SK-N-SH treated with all-trans-retinoic acid at 6 μM for 48 hours (cell line): ENCODE measurements at regions not wholly inside any gene's neighbourhood (a gene's known extent, or its start where the extent isn't known, plus 50 kb on each side); places are given as distances from the start of the nearest gene placed in this dataset.

ENCODE experiments used
- CSDC2 ChIP-seq: fragments of 250-450 bp; sonication (Bioruptor Pico); IDR thresholded peaks from 2 replicates; pipeline ENCODE4 v1.5.0; 2020; ENCODE audit warnings: mild to moderate bottlenecking, moderate library complexity
- GLIS3 ChIP-seq: fragments of 250-450 bp; sonication (Bioruptor Pico); IDR thresholded peaks from 2 replicates; pipeline ENCODE4 v1.5.0; 2020; ENCODE audit warnings: mild to moderate bottlenecking, moderate library complexity
- ISL1 ChIP-seq: fragments of 250-450 bp; sonication (Bioruptor Pico); IDR thresholded peaks from 2 replicates; pipeline ENCODE4 v2.1.2; 2022; ENCODE audit warnings: mild to moderate bottlenecking, moderate library complexity
- PPARA ChIP-seq: fragments of 250-450 bp; sonication (Bioruptor Pico); IDR thresholded peaks from 2 replicates; pipeline ENCODE4 v1.5.0; 2020; ENCODE audit warnings: mild to moderate bottlenecking, borderline replicate concordance
- RARB ChIP-seq: fragments of 250-450 bp; sonication (Bioruptor Pico); IDR thresholded peaks from 2 replicates; pipeline ENCODE4 v1.8.0; 2021; ENCODE audit warnings: mild to moderate bottlenecking, moderate library complexity
- SNAI2 ChIP-seq: fragments of 250-450 bp; sonication (Bioruptor Pico); IDR thresholded peaks from 2 replicates; pipeline ENCODE4 v1.5.0; 2020; ENCODE audit warnings: mild to moderate bottlenecking, moderate library complexity
- ZFP30 ChIP-seq: fragments of 450-650 bp; formaldehyde crosslinking; IDR thresholded peaks from 2 replicates; pipeline ENCODE4 v1.5.0; 2022; ENCODE audit warnings: mild to moderate bottlenecking, moderate library complexity
- ZNF565 ChIP-seq: fragments of 450-650 bp; formaldehyde crosslinking; conservative IDR thresholded peaks from 2 replicates; pipeline ENCODE4 v1.5.0; 2020; ENCODE audit warnings: low read depth, mild to moderate bottlenecking, moderate library complexity
- ZNF8 ChIP-seq: fragments of 450-650 bp; formaldehyde crosslinking; IDR thresholded peaks from 2 replicates; pipeline ENCODE4 v1.5.0; 2020; ENCODE audit warnings: mild to moderate bottlenecking, moderate library complexity
- TF ChIP-seq, protein P1 (sequence below): fragments of 250-450 bp; sonication (Bioruptor Pico); IDR thresholded peaks from 2 replicates; pipeline ENCODE4 v1.5.1; 2020; ENCODE audit warnings: low read depth, mild to moderate bottlenecking, moderate library complexity
- TF ChIP-seq, protein P2 (sequence below): fragments of 250-450 bp; sonication (Bioruptor Pico); IDR thresholded peaks from 2 replicates; pipeline ENCODE4 v1.5.0; 2020; ENCODE audit warnings: mild to moderate bottlenecking, moderate library complexity
- TF ChIP-seq, protein P3 (sequence below): fragments of 250-450 bp; sonication (Bioruptor Pico); IDR thresholded peaks from 2 replicates; pipeline ENCODE4 v1.8.0; 2020; ENCODE audit warnings: mild to moderate bottlenecking, moderate library complexity, borderline replicate concordance
- TF ChIP-seq, protein P4 (sequence below): fragments of 250-450 bp; sonication (Bioruptor Pico); IDR thresholded peaks from 2 replicates; pipeline ENCODE4 v1.8.0; 2021; ENCODE audit warnings: low read depth, mild to moderate bottlenecking, moderate library complexity, borderline replicate concordance

DNA sequence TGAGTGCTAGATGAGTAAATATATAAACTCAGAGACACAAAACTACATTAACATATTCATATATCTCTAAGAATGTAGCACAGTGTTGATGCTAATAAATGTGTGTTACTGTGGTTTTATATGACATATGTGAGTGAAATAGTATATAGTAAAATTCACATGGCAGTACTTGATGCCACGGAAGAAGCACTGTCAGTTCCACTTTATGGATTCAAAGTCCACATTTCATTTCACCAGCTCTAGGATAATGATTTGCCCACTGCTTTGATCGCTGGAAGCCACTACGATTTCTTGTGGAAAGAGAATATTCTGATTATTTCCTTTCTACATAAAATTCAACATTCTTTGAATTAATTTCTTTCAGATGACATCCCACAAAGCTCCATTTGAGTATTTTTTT, 181.2 kb downstream of the GBA3 start:
- no peak for TF ChIP-seq ISL1
- TF ChIP-seq, protein P1, sequence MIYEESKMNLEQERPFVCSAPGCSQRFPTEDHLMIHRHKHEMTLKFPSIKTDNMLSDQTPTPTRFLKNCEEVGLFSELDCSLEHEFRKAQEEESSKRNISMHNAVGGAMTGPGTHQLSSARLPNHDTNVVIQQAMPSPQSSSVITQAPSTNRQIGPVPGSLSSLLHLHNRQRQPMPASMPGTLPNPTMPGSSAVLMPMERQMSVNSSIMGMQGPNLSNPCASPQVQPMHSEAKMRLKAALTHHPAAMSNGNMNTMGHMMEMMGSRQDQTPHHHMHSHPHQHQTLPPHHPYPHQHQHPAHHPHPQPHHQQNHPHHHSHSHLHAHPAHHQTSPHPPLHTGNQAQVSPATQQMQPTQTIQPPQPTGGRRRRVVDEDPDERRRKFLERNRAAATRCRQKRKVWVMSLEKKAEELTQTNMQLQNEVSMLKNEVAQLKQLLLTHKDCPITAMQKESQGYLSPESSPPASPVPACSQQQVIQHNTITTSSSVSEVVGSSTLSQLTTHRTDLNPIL (CRISPR knock-in tag), result no peak
- no peak for TF ChIP-seq ZFP30
- TF ChIP-seq, protein P2, sequence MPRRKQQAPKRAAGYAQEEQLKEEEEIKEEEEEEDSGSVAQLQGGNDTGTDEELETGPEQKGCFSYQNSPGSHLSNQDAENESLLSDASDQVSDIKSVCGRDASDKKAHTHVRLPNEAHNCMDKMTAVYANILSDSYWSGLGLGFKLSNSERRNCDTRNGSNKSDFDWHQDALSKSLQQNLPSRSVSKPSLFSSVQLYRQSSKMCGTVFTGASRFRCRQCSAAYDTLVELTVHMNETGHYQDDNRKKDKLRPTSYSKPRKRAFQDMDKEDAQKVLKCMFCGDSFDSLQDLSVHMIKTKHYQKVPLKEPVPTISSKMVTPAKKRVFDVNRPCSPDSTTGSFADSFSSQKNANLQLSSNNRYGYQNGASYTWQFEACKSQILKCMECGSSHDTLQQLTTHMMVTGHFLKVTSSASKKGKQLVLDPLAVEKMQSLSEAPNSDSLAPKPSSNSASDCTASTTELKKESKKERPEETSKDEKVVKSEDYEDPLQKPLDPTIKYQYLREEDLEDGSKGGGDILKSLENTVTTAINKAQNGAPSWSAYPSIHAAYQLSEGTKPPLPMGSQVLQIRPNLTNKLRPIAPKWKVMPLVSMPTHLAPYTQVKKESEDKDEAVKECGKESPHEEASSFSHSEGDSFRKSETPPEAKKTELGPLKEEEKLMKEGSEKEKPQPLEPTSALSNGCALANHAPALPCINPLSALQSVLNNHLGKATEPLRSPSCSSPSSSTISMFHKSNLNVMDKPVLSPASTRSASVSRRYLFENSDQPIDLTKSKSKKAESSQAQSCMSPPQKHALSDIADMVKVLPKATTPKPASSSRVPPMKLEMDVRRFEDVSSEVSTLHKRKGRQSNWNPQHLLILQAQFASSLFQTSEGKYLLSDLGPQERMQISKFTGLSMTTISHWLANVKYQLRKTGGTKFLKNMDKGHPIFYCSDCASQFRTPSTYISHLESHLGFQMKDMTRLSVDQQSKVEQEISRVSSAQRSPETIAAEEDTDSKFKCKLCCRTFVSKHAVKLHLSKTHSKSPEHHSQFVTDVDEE (CRISPR knock-in tag), result no peak
- no peak for TF ChIP-seq ZNF8 (CRISPR knock-in tag)
- TF ChIP-seq PPARA, result no peak
- no peak for TF ChIP-seq GLIS3 (CRISPR knock-in tag)
- TF ChIP-seq, protein P3, sequence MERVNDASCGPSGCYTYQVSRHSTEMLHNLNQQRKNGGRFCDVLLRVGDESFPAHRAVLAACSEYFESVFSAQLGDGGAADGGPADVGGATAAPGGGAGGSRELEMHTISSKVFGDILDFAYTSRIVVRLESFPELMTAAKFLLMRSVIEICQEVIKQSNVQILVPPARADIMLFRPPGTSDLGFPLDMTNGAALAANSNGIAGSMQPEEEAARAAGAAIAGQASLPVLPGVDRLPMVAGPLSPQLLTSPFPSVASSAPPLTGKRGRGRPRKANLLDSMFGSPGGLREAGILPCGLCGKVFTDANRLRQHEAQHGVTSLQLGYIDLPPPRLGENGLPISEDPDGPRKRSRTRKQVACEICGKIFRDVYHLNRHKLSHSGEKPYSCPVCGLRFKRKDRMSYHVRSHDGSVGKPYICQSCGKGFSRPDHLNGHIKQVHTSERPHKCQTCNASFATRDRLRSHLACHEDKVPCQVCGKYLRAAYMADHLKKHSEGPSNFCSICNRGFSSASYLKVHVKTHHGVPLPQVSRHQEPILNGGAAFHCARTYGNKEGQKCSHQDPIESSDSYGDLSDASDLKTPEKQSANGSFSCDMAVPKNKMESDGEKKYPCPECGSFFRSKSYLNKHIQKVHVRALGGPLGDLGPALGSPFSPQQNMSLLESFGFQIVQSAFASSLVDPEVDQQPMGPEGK (CRISPR knock-in tag), result no peak
- TF ChIP-seq CSDC2 (CRISPR knock-in tag), result no peak
- TF ChIP-seq SNAI2 (CRISPR knock-in tag), result no peak
- TF ChIP-seq, protein P4, sequence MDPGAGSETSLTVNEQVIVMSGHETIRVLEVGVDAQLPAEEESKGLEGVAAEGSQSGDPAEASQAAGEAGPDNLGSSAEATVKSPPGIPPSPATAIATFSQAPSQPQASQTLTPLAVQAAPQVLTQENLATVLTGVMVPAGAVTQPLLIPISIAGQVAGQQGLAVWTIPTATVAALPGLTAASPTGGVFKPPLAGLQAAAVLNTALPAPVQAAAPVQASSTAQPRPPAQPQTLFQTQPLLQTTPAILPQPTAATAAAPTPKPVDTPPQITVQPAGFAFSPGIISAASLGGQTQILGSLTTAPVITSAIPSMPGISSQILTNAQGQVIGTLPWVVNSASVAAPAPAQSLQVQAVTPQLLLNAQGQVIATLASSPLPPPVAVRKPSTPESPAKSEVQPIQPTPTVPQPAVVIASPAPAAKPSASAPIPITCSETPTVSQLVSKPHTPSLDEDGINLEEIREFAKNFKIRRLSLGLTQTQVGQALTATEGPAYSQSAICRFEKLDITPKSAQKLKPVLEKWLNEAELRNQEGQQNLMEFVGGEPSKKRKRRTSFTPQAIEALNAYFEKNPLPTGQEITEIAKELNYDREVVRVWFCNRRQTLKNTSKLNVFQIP, result no peak
- no peak for TF ChIP-seq RARB (CRISPR knock-in tag)
- no peak for TF ChIP-seq ZNF565 (CRISPR knock-in tag)
